GM20000 (cell line): ENCODE measurements at regions not wholly inside any gene's neighbourhood (a gene's known extent, or its start where the extent isn't known, plus 50 kb on each side); places are given as distances from the start of the nearest gene placed in this dataset.

Experiments used
- DNase-seq: peaks from one replicate; pipeline ENCODE4 v3.0.0; 2012; ENCODE audit warnings: low spot score
- TF ChIP-seq, protein P1 (sequence below): IDR thresholded peaks from 2 replicates; pipeline ENCODE4 v1.5.1; 2012; ENCODE audit warnings: mild to moderate bottlenecking, control low read depth; ENCODE audit errors: extremely low read depth, missing control alignments

DNA sequence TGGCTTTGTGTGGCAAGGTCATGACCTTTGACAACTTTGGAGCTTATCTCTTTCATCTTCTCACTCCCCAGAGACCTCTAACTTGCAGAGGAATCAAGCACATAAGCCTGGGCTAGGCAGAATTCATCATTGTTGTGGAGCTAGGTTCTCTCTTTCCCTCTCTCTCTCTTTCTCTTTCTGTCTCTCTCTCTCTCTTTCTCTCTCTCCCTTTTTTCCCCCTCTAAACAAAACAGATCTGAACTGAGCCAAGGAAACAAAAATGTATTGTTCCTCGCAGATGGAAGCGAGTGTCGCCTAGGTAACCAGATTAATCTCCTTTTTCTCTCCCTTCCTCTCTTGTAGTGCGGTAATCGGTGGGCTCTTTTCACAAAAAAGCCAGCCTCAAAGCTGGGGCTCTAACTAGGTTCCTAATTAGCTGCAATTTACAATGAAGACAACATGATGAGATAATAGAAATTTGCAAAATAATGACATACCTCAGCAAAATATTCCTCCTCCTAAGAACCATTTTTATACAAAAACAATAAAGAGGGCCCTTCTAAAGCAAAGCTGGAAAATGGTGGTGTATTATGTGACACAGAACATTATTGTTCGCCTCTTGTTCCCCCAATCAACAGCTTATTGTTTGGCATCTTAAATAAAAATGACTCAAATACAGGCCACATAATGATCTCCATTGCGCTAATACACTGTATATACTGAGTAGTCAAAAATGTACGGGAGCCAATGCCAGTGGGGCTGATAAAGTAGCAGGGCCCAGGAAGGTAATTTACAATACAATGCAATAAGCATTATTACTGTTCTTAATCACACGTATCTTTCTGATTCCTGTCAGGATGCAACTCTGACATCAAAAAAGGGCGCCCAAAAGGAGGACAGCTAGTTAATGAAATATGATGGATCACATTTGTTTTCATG is 65.7 kb upstream of the SOX5 start:
- DNase-seq = no peak
- TF ChIP-seq, protein P1, sequence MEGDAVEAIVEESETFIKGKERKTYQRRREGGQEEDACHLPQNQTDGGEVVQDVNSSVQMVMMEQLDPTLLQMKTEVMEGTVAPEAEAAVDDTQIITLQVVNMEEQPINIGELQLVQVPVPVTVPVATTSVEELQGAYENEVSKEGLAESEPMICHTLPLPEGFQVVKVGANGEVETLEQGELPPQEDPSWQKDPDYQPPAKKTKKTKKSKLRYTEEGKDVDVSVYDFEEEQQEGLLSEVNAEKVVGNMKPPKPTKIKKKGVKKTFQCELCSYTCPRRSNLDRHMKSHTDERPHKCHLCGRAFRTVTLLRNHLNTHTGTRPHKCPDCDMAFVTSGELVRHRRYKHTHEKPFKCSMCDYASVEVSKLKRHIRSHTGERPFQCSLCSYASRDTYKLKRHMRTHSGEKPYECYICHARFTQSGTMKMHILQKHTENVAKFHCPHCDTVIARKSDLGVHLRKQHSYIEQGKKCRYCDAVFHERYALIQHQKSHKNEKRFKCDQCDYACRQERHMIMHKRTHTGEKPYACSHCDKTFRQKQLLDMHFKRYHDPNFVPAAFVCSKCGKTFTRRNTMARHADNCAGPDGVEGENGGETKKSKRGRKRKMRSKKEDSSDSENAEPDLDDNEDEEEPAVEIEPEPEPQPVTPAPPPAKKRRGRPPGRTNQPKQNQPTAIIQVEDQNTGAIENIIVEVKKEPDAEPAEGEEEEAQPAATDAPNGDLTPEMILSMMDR = no peak

GRCh38 chr12:24014240-24014639 is 64.8 kb upstream of the SOX5 start:
- TF ChIP-seq, protein P1 = no peak
- DNase-seq = no peak

GRCh38 chr12:24012528-24012927 is 63.1 kb upstream of the SOX5 start:
- DNase-seq = no peak
- TF ChIP-seq, protein P1 = no peak

- TF ChIP-seq, protein P1 = no peak
- no peak for DNase-seq
Observed at GRCh38 chr12:24011927-24012507, 62.5 kb upstream of the SOX5 start.

DNA sequence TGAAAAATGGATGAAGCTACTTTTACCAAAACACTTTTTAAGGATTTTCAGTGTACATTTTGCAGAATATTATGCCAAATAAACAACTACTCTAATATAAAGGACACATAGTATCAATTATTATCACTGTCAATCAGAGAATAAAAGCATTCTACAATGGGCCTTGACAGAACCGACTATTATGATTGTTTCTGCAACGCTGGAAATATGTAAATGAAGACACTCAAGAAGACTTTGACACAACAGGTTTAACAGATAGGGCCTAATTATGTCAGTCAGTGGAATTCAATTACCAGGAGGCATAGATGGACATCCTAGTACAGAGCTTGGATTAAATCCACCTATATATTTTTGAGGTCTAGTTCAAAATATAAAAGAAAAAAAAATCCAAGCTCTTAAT is 58.7 kb upstream of the SOX5 start:
- no peak for DNase-seq
- TF ChIP-seq, protein P1 = no peak
